WTC11 (cell line): ENCODE measurements at regions not wholly inside any gene's neighbourhood (a gene's known extent, or its start where the extent isn't known, plus 50 kb on each side); places are given as distances from the start of the nearest gene placed in this dataset.
A peak's percentile ranks its signal among the peaks of the same experiment; 100 is the strongest.

Experiments
- ATAC-seq: fragments of 200-7000 bp; cut with Tn5 transposase; 2 replicates; pipeline ENCODE4 v1.10.0; 2021; ENCODE audit warnings: mild to moderate bottlenecking, moderate library complexity
- CTCF ChIA-PET: fragments of 300-600 bp; sonication (Branson Sonifier 250); formaldehyde crosslinking; loops from one replicate; lab custom pipeline; 2021; ENCODE audit warnings: antibody characterized with exemption; lab: Charles Lee
- POLR2A ChIA-PET: fragments of 350-600 bp; sonication (Branson Sonifier 250); formaldehyde crosslinking; loops from one replicate; lab custom pipeline; 2021; ENCODE audit warnings: antibody characterized with exemption; lab: Charles Lee
- DNase-seq: peaks from one replicate; pipeline ENCODE4 v3.0.0; 2021; ENCODE audit warnings: low spot score
- H3K27ac Mint-ChIP-seq: 2 replicates; pipeline ENCODE4 v1.8.0; 2021; ENCODE audit warnings: mixed read lengths
- H3K27me3 Mint-ChIP-seq: 2 replicates; pipeline ENCODE4 v1.8.0; 2021; ENCODE audit warnings: low read depth, mild to moderate bottlenecking, moderate library complexity, mixed read lengths
- H3K36me3 Mint-ChIP-seq: 2 replicates; pipeline ENCODE4 v1.8.0; 2021; ENCODE audit warnings: mixed read lengths
- H3K4me1 Mint-ChIP-seq: 2 replicates; pipeline ENCODE4 v1.8.0; 2022; ENCODE audit warnings: mixed read lengths
- H3K4me3 Mint-ChIP-seq: 2 replicates; pipeline ENCODE4 v1.8.0; 2021; ENCODE audit warnings: mild to moderate bottlenecking, moderate library complexity, mixed read lengths
- H3K9me3 Mint-ChIP-seq: 2 replicates; pipeline ENCODE4 v1.8.0; 2021; ENCODE audit warnings: mixed read lengths
- ATF3 ChIP-seq: sonication (generic); formaldehyde crosslinking; conservative IDR thresholded peaks from 2 replicates; pipeline ENCODE4 v1.8.1; 2022; ENCODE audit warnings: mild to moderate bottlenecking, missing genetic modification reagents
- CBFB ChIP-seq: sonication (generic); formaldehyde crosslinking; IDR thresholded peaks from 2 replicates; pipeline ENCODE4 v1.8.1; 2022; ENCODE audit warnings: mild to moderate bottlenecking, low read depth, missing genetic modification reagents
- CREB1 ChIP-seq: sonication (generic); formaldehyde crosslinking; IDR thresholded peaks from 2 replicates; pipeline ENCODE4 v1.8.0; 2023; ENCODE audit warnings: mild to moderate bottlenecking, missing genetic modification reagents
- EMX1 ChIP-seq: fragments of 250-450 bp; sonication (Bioruptor Pico); IDR thresholded peaks from 2 replicates; pipeline ENCODE4 v1.8.0; 2021; ENCODE audit warnings: mild to moderate bottlenecking
- ERG ChIP-seq: fragments of 250-450 bp; sonication (Bioruptor Pico); IDR thresholded peaks from 2 replicates; pipeline ENCODE4 v1.8.0; 2021; ENCODE audit warnings: mild to moderate bottlenecking
- ESRRA ChIP-seq: sonication (generic); formaldehyde crosslinking; IDR thresholded peaks from 2 replicates; pipeline ENCODE4 v1.8.1; 2022; ENCODE audit warnings: mild to moderate bottlenecking, missing genetic modification reagents, borderline replicate concordance
- ETV6 ChIP-seq: sonication (generic); formaldehyde crosslinking; IDR thresholded peaks from 2 replicates; pipeline ENCODE4 v1.8.1; 2022; ENCODE audit warnings: mild to moderate bottlenecking, missing genetic modification reagents
- GABPB1 ChIP-seq: sonication (generic); formaldehyde crosslinking; IDR thresholded peaks from 2 replicates; pipeline ENCODE4 v1.8.1; 2023; ENCODE audit warnings: mild to moderate bottlenecking, missing genetic modification reagents
- GRHL2 ChIP-seq: fragments of 250-450 bp; sonication (Bioruptor Pico); IDR thresholded peaks from 2 replicates; pipeline ENCODE4 v1.8.0; 2022; ENCODE audit warnings: mild to moderate bottlenecking, moderate library complexity; ENCODE audit not compliant: insufficient replicate concordance, severe bottlenecking
- MXD4 ChIP-seq: fragments of 250-450 bp; sonication (Bioruptor Pico); IDR thresholded peaks from 2 replicates; pipeline ENCODE4 v1.8.0; 2021; ENCODE audit warnings: mild to moderate bottlenecking, moderate library complexity, borderline replicate concordance
- NFATC4 ChIP-seq: fragments of 250-450 bp; sonication (Bioruptor Pico); IDR thresholded peaks from 2 replicates; pipeline ENCODE4 v1.9.0; 2021; ENCODE audit warnings: mild to moderate bottlenecking
- NR3C1 ChIP-seq: sonication (generic); formaldehyde crosslinking; conservative IDR thresholded peaks from 2 replicates; pipeline ENCODE4 v1.8.1; 2023; ENCODE audit warnings: low read depth, mild to moderate bottlenecking, missing genetic modification reagents
- OVOL2 ChIP-seq: fragments of 250-450 bp; sonication (Bioruptor Pico); IDR thresholded peaks from 2 replicates; pipeline ENCODE4 v1.9.0; 2021; ENCODE audit warnings: mild to moderate bottlenecking, borderline replicate concordance
- SMAD3 ChIP-seq: sonication (generic); formaldehyde crosslinking; IDR thresholded peaks from 2 replicates; pipeline ENCODE4 v1.8.0; 2022; ENCODE audit warnings: missing genetic modification reagents, mild to moderate bottlenecking, borderline replicate concordance
- TEAD1 ChIP-seq: sonication (generic); formaldehyde crosslinking; IDR thresholded peaks from 2 replicates; pipeline ENCODE4 v1.8.0; 2022; ENCODE audit warnings: mild to moderate bottlenecking, missing genetic modification reagents
- ZBTB21 ChIP-seq: sonication (generic); formaldehyde crosslinking; IDR thresholded peaks from 2 replicates; pipeline ENCODE4 v1.8.1; 2023; ENCODE audit warnings: mild to moderate bottlenecking, missing genetic modification reagents, borderline replicate concordance
- ZNF423 ChIP-seq: fragments of 250-450 bp; sonication (Bioruptor Pico); IDR thresholded peaks from 2 replicates; pipeline ENCODE4 v2.1.2; 2022; ENCODE audit warnings: mild to moderate bottlenecking, moderate library complexity
- ZNF532 ChIP-seq: fragments of 250-450 bp; sonication (Bioruptor Pico); IDR thresholded peaks from 2 replicates; pipeline ENCODE4 v1.9.0; 2021; ENCODE audit warnings: mild to moderate bottlenecking, borderline replicate concordance
- ZNF671 ChIP-seq: fragments of 250-450 bp; sonication (Bioruptor Pico); IDR thresholded peaks from 2 replicates; pipeline ENCODE4 v1.8.0; 2021; ENCODE audit warnings: mild to moderate bottlenecking

- no peak for TF ChIP-seq ZBTB21 (CRISPR knock-in tag)
- no peak for TF ChIP-seq NR3C1 (CRISPR knock-in tag)
- TF ChIP-seq TEAD1 (CRISPR knock-in tag) = no peak
- no peak for TF ChIP-seq MXD4 (CRISPR knock-in tag)
- TF ChIP-seq ZNF532 (CRISPR knock-in tag) = no peak
Observed at GRCh38 chr5:28877050-28877449, 1838.7 kb upstream of the CDH9 start (continued).

- ChIA-PET POLR2A (no interaction called here), CTCF (no interaction called here)
- H3K9me3 Mint-ChIP-seq = 0 out of 2 replicates have a peak, but pooled peaks cover 3% of the 10 kb centered on the region
- 0 out of 2 replicates have a peak, but pooled peaks cover 3% of the 10 kb centered on the region for H3K36me3 Mint-ChIP-seq
- ATAC-seq = no peak
- no peaks in the 10 kb centered on the region for H3K27me3 Mint-ChIP-seq
- no peak overlapping the region for H3K4me3 Mint-ChIP-seq
- H3K27ac Mint-ChIP-seq = no peak overlapping the region
- no peak for TF ChIP-seq ATF3 (CRISPR knock-in tag)
- H3K4me1 Mint-ChIP-seq = 0 out of 2 replicates have a peak, but pooled peaks cover 4% of the 10 kb centered on the region
- DNase-seq = no peak
Observed at GRCh38 chr5:28864006-28864405, 1825.6 kb upstream of the CDH9 start.

- H3K27me3 Mint-ChIP-seq = no peaks in the 10 kb centered on the region
- H3K9me3 Mint-ChIP-seq = 0 out of 2 replicates have a peak, but pooled peaks cover 3% of the 10 kb centered on the region
- TF ChIP-seq CREB1 (CRISPR knock-in tag) (no peak), ERG (CRISPR knock-in tag) (no peak), ZNF423 (no peak), GABPB1 (CRISPR knock-in tag) (peak; percentile 31; the same call in 1 of the 2 replicates), GRHL2 (CRISPR knock-in tag) (no peak), OVOL2 (CRISPR knock-in tag) (no peak), EMX1 (CRISPR knock-in tag) (no peak), TEAD1 (CRISPR knock-in tag) (no peak), ZBTB21 (CRISPR knock-in tag) (no peak)
- ATAC-seq (no peak), DNase-seq (no peak)
- 0 out of 2 replicates have a peak, but pooled peaks cover 4% of the 10 kb centered on the region for H3K4me1 Mint-ChIP-seq
- POLR2A ChIA-PET = no interaction called here
- H3K27ac Mint-ChIP-seq = no peak overlapping the region
- H3K36me3 Mint-ChIP-seq = 0 out of 2 replicates have a peak, but pooled peaks cover 4% of the 10 kb centered on the region
- no peak overlapping the region for H3K4me3 Mint-ChIP-seq
- CTCF ChIA-PET = no interaction called here
Observed at GRCh38 chr5:28862860-28863196, 1824.4 kb upstream of the CDH9 start.

GRCh38 chr5:28862137-28862859 lies 1823.9 kb upstream of the CDH9 start:
- ATAC-seq = no peak
- TF ChIP-seq ZNF671 (CRISPR knock-in tag) (no peak), GABPB1 (CRISPR knock-in tag) (peak; percentile 76), SMAD3 (CRISPR knock-in tag) (no peak), ESRRA (CRISPR knock-in tag) (no peak), NFATC4 (CRISPR knock-in tag) (no peak), CBFB (no peak), ETV6 (no peak)
- Mint-ChIP-seq H3K9me3 (no peaks in the 10 kb centered on the region), H3K27ac (no peak overlapping the region), H3K36me3 (0 out of 2 replicates have a peak, but pooled peaks cover 4% of the 10 kb centered on the region), H3K4me3 (no peak overlapping the region), H3K4me1 (0 out of 2 replicates have a peak, but pooled peaks cover 4% of the 10 kb centered on the region), H3K27me3 (no peaks in the 10 kb centered on the region)
- DNase-seq = no peak
- ChIA-PET CTCF (no interaction called here), POLR2A (no interaction called here)
